CD4-positive, alpha-beta memory T cell (primary cell): ENCODE measurements at regions not wholly inside any gene's neighbourhood (a gene's known extent, or its start where the extent isn't known, plus 50 kb on each side); places are given as distances from the start of the nearest gene placed in this dataset.

Experiments used
- CTCF ChIA-PET: fragments of 350-600 bp; sonication (Branson Sonifier 250); formaldehyde crosslinking; loops from one replicate; lab custom pipeline; 2021; ENCODE audit warnings: inconsistent platforms; ENCODE audit not compliant: partially characterized antibody; lab: Charles Lee
- POLR2A ChIA-PET: fragments of 350-600 bp; sonication (Branson Sonifier 250); formaldehyde crosslinking; loops from one replicate; lab custom pipeline; 2021; ENCODE audit not compliant: partially characterized antibody; lab: Charles Lee
- DNase-seq, 5 donors: peaks; one replicate each; pipeline versions ENCODE4 v3.0.0 to v3.0.0-alpha.2; 2020 to 2022; ENCODE audit warnings: mixed read lengths in 1 of 5
- H3K27ac ChIP-seq: one replicate; pipeline ENCODE4 v1.7.0; 2013; ENCODE audit warnings: low read depth, low read length
- H3K27me3 ChIP-seq: 2 replicates; pipeline ENCODE4 v1.7.0; 2013; ENCODE audit warnings: mild to moderate bottlenecking, low read length, moderate library complexity; ENCODE audit not compliant: insufficient read depth
- H3K36me3 ChIP-seq: 2 replicates; pipeline ENCODE4 v1.7.0; 2013; ENCODE audit warnings: mild to moderate bottlenecking, low read length, moderate library complexity; ENCODE audit not compliant: insufficient read depth
- H3K4me1 ChIP-seq: 2 replicates; pipeline ENCODE4 v1.7.0; 2013; ENCODE audit warnings: mild to moderate bottlenecking, low read length, moderate library complexity; ENCODE audit not compliant: insufficient read depth
- H3K4me3 ChIP-seq, 2 donors: one replicate each; pipeline ENCODE4 v1.7.0; 2013; ENCODE audit warnings: low read length in 2 of 2, mild to moderate bottlenecking in 1 of 2
- H3K9me3 ChIP-seq, 2 donors: one replicate each; pipeline ENCODE4 v1.7.0; 2013; ENCODE audit warnings: low read length in 2 of 2, control low read depth in 1 of 2; ENCODE audit not compliant: control insufficient read depth in 1 of 2
- H3K27ac Mint-ChIP-seq, 7 donors: one replicate each; pipeline ENCODE4 v1.8.0; 2020 to 2021; ENCODE audit warnings: mixed read lengths in 7 of 7, mild to moderate bottlenecking in 6 of 7, inconsistent platforms in 3 of 7, moderate library complexity in 3 of 7
- H3K27me3 Mint-ChIP-seq, 2 donors: one replicate each; pipeline ENCODE4 v1.8.0; 2020 to 2021; ENCODE audit warnings: mixed read lengths in 2 of 2
- H3K36me3 Mint-ChIP-seq, 2 donors: one replicate each; pipeline ENCODE4 v1.8.0; 2020 to 2021; ENCODE audit warnings: mixed read lengths in 2 of 2, inconsistent platforms in 1 of 2, mild to moderate bottlenecking in 1 of 2
- H3K4me1 Mint-ChIP-seq, 4 donors: one replicate each; pipeline ENCODE4 v1.8.0; 2020 to 2021; ENCODE audit warnings: mixed read lengths in 4 of 4, mild to moderate bottlenecking in 1 of 4
- H3K4me3 Mint-ChIP-seq, 8 donors: one replicate each; pipeline ENCODE4 v1.8.0; 2020 to 2021; ENCODE audit warnings: mixed read lengths in 8 of 8, mild to moderate bottlenecking in 7 of 8, moderate library complexity in 6 of 8, inconsistent platforms in 3 of 8
- H3K9me3 Mint-ChIP-seq, 8 donors: one replicate each; pipeline ENCODE4 v1.8.0; 2020 to 2021; ENCODE audit warnings: mixed read lengths in 8 of 8, mild to moderate bottlenecking in 5 of 8, inconsistent platforms in 3 of 8, moderate library complexity in 1 of 8
- intact Hi-C: fragments of 100-400 bp; cut with micrococcal nuclease; formaldehyde crosslinking; loops from one replicate; pipeline ENCODE4 v1.15.1; 2023

DNA sequence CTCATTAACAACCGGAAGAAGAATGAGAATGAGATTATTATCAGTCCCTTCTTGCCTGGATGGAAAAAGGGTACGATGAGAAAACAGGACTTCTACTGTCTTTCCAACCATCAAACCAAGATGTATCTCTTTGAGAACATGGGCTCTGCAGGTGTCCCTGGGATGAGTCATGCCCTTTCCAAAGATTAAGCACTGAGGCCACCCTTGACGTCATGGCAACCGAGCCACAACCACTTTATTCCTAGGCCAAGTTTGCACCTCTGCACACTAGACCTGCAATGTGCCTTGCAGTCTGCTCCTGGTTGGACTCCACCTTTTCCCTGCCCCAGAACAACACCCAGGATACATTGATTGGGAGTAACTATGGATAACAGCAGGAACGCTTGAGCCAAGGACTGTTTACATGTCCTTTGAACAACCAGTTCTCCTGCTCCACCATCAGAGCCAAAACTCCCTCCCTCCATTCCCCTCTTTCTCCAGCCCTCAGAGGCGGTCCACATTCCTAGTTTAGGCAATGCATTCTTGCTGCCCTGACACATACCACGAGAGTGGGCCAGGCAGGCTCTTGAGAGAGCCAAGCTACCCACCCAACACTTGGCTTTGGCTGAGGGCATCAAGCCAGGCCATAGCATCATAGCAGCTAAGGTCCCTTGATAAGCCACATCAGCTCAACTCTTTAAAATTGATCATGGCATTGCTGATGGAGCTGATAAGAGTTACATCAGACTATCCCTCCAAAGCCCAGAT, 310.7 kb downstream of the TNS1 start:
- no peak for DNase-seq
- Histone ChIP-seq H3K9me3 (no peaks in the 10 kb centered on the region), H3K27me3 (no peaks in the 10 kb centered on the region), H3K4me3 (no peak overlapping the region), H3K36me3 (no peaks in the 10 kb centered on the region), H3K4me1 (no peaks in the 10 kb centered on the region), H3K27ac (no peak overlapping the region)
- Mint-ChIP-seq H3K4me3 (no peak overlapping the region), H3K27me3 (no peaks in the 10 kb centered on the region), H3K36me3 (peaks cover 0 to 4% of the 10 kb centered on the region in 2 donors), H3K27ac (no peak overlapping the region), H3K4me1 (no peaks in the 10 kb centered on the region), H3K9me3 (no peaks in the 10 kb centered on the region)
- CTCF ChIA-PET: no interaction called here
- POLR2A ChIA-PET: no interaction called here
- intact Hi-C loops: no loop called here

DNA sequence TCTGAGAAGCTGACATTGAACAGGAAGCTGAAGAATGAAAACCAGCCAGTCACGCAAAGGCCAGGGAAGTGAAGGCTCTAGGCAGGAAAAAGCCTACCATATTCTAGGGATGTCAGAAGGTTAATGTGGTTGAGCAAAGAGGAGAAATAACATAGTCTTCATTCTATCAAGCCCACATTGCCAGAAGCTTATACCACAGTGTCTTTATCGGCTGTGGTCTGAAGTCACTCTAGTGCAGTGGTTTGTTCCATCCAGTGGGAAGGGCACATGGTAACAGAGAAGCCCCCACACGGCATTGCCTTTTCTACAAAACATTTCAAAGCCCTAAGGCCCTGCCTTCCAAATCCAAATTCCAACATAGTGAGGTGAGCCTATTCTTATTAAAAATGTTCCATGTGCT, 311.3 kb downstream of the TNS1 start:
- Mint-ChIP-seq H3K36me3 (peaks cover 0 to 4% of the 10 kb centered on the region in 2 donors), H3K4me1 (no peaks in the 10 kb centered on the region), H3K4me3 (no peak overlapping the region), H3K27me3 (no peaks in the 10 kb centered on the region), H3K9me3 (no peaks in the 10 kb centered on the region), H3K27ac (no peak overlapping the region)
- no peaks in the 10 kb centered on the region for H3K36me3 ChIP-seq
- H3K27ac ChIP-seq: no peak overlapping the region
- H3K4me1 ChIP-seq: no peaks in the 10 kb centered on the region
- POLR2A ChIA-PET: no interaction called here
- CTCF ChIA-PET: no interaction called here
- no peaks in the 10 kb centered on the region for H3K27me3 ChIP-seq
- no peak overlapping the region for H3K4me3 ChIP-seq
- H3K9me3 ChIP-seq: no peaks in the 10 kb centered on the region
- intact Hi-C loops: no loop called here
- DNase-seq: no peak

DNA sequence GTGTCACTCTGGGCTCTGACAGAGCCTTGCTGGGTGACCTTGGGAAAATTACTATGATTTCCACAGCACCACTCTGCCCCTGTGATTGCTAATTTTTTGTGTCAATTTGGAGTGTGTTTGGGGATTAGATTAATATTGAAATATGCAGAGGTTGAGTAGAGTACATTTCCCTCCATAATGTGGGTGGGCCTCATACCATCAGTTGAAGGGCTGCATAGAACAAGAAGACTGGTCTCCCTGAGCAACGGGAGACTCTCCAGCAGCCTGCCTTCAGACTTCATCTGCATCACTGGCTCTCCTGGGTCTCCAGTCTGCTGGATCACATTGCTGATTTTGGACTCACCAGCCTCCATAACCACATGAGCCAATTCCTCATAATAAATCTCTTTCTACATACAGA, 313.7 kb downstream of the TNS1 start:
- Mint-ChIP-seq H3K4me3 (no peak overlapping the region), H3K9me3 (no peaks in the 10 kb centered on the region), H3K27ac (no peak overlapping the region), H3K27me3 (no peaks in the 10 kb centered on the region), H3K36me3 (peaks cover 0 to 4% of the 10 kb centered on the region in 2 donors), H3K4me1 (no peaks in the 10 kb centered on the region)
- Histone ChIP-seq H3K27me3 (no peaks in the 10 kb centered on the region), H3K9me3 (no peaks in the 10 kb centered on the region), H3K4me3 (no peak overlapping the region), H3K27ac (no peak overlapping the region), H3K4me1 (no peaks in the 10 kb centered on the region), H3K36me3 (no peaks in the 10 kb centered on the region)
- POLR2A ChIA-PET: no interaction called here
- intact Hi-C loops: no loop called here
- DNase-seq: no peak
- CTCF ChIA-PET: no interaction called here

DNA sequence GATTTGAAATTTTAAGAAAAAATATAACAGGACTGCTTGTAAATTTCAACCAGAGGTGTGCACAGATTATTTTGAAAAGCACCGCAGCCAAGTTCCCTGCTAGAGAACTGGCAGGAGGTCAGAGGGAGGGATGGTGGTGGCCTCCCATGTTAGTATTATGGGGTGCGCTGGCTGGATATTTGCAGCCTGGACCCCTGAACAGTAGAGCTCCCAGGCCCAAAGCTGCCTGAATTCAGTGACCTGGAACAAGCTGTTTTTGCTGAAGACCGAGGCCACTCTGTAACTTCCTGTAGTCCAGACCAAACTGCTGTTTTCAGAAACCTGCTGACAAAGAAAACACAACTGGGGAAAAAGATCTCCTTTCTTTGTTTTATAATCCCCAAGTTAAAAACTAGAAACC, 314.3 kb downstream of the TNS1 start:
- Mint-ChIP-seq H3K36me3 (peaks cover 0 to 4% of the 10 kb centered on the region in 2 donors), H3K27ac (no peak overlapping the region), H3K4me3 (no peak overlapping the region), H3K27me3 (no peaks in the 10 kb centered on the region), H3K4me1 (no peaks in the 10 kb centered on the region), H3K9me3 (no peaks in the 10 kb centered on the region)
- intact Hi-C loops: no loop called here
- Histone ChIP-seq H3K27me3 (no peaks in the 10 kb centered on the region), H3K27ac (no peak overlapping the region), H3K4me1 (no peaks in the 10 kb centered on the region), H3K36me3 (no peaks in the 10 kb centered on the region), H3K9me3 (no peaks in the 10 kb centered on the region), H3K4me3 (no peak overlapping the region)
- ChIA-PET POLR2A (no interaction called here), CTCF (no interaction called here)
- DNase-seq: no peak

DNA sequence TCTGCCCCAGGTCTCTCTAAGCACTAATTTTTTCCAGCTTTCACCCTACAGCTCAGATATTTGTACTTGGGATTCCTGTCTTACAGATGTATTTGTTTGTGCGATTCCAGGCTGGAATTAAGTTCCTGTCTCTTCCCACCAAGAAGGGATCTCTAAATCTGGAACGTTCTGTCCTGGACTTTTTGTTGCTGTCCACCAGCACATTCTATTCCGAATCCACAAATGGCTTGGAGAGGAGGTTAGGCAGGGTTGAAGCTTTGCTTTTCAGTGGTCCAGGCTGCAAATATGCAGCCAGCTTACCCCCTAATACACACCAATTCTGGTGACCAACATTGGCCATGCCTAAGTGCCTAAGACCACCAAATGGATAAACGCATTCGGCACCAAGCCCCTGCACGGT, 315.0 kb downstream of the TNS1 start:
- CTCF ChIA-PET: no interaction called here
- no peak overlapping the region for H3K27ac Mint-ChIP-seq
- Histone ChIP-seq H3K36me3 (no peaks in the 10 kb centered on the region), H3K27ac (no peak overlapping the region), H3K9me3 (no peaks in the 10 kb centered on the region), H3K4me1 (no peaks in the 10 kb centered on the region), H3K4me3 (no peak overlapping the region), H3K27me3 (no peaks in the 10 kb centered on the region)
- H3K4me3 Mint-ChIP-seq: no peak overlapping the region
- no peaks in the 10 kb centered on the region for H3K4me1 Mint-ChIP-seq
- no peaks in the 10 kb centered on the region for H3K9me3 Mint-ChIP-seq
- no peak for DNase-seq
- H3K27me3 Mint-ChIP-seq: no peaks in the 10 kb centered on the region
- POLR2A ChIA-PET: no interaction called here
- peaks cover 0 to 4% of the 10 kb centered on the region in 2 donors for H3K36me3 Mint-ChIP-seq
- intact Hi-C loops: no loop called here

DNA sequence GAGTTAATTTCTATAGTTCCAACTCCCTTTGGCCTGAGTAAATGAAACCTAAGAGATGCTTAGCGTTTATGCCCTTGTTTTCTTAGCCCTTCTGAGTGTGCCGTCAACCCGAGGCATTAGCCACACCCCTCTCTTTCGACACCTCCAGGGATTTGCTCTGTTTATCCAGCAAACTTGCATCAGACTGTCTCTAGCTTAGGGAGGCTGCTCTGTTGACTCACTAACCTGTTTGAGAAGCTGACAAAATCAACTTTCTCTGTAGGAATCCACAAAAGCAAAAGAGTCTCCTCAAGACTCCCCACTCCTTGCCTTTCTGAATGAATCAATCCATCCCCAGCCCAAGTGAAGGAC, 317.6 kb downstream of the TNS1 start:
- Histone ChIP-seq H3K9me3 (no peaks in the 10 kb centered on the region), H3K36me3 (no peaks in the 10 kb centered on the region), H3K27me3 (no peaks in the 10 kb centered on the region), H3K4me1 (no peaks in the 10 kb centered on the region), H3K4me3 (no peak overlapping the region), H3K27ac (no peak overlapping the region)
- CTCF ChIA-PET: interaction anchor here (1.4 kb wide), 1 partner anchor 35 kb away, joined by 4 read pairs; no protein-coding TSS in a partner anchor
- H3K36me3 Mint-ChIP-seq: peaks cover 0 to 10% of the 10 kb centered on the region in 2 donors
- H3K4me1 Mint-ChIP-seq: no peaks in the 10 kb centered on the region
- intact Hi-C loops: no loop called here
- no peak overlapping the region for H3K4me3 Mint-ChIP-seq
- H3K27me3 Mint-ChIP-seq: no peaks in the 10 kb centered on the region
- H3K9me3 Mint-ChIP-seq: peaks cover 0 to 10% (median 0%) of the 10 kb centered on the region in 8 donors
- no peak overlapping the region for H3K27ac Mint-ChIP-seq
- no peak for DNase-seq
- POLR2A ChIA-PET: no interaction called here

DNA sequence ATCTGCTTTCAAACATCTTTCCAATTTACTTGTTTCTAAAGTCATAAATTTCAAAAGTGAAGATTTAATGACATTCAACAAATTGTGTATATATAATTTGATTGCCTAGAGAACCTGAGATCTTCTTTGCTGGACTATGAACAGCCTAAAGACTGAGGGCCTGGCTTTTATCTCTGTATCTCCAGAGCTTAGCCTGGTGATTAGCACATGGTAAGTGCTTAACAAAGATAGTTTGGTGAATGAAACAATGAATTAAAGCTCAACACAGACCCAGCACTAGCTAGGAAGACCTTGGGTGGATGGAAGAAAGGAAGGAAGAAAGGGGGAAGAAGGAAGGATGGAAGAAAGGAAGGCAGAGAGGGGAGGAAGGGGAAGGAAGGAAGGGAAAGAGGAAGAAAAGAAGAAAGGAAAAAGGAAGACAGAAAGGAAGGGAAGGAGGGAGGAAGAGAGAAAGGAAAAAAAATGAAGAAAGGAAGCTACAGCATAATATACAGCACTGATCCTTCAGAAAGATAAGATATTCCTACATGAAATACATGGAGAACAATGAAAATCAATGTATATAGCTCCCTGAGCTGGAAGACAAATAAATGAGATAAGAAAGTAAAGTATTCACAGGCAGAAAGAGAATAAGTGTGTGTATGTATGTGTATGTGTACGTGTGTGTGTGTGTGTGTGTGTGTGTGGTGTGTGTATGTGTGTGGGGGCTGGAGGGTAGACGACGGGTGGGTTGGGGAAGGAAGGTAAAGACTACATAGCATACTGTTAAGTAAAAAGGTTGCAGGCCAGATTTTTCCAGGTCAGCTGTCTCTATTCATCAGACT, 318.2 kb downstream of the TNS1 start:
- DNase-seq: no peak
- intact Hi-C loops: no loop called here
- ChIA-PET POLR2A (no interaction called here), CTCF (interaction anchor here (0.8 to 1.4 kb wide), 2 partner anchors 31 to 34 kb away, joined by 4 read pairs; no protein-coding TSS in a partner anchor)
- no peaks in the 10 kb centered on the region for H3K9me3 ChIP-seq
- Mint-ChIP-seq H3K36me3 (peaks cover 0 to 10% of the 10 kb centered on the region in 2 donors), H3K27ac (no peak overlapping the region), H3K4me1 (no peaks in the 10 kb centered on the region), H3K9me3 (peaks cover 0 to 10% (median 0%) of the 10 kb centered on the region in 8 donors), H3K4me3 (no peak overlapping the region), H3K27me3 (no peaks in the 10 kb centered on the region)
- H3K27ac ChIP-seq: no peak overlapping the region
- no peak overlapping the region for H3K4me3 ChIP-seq
- no peaks in the 10 kb centered on the region for H3K27me3 ChIP-seq
- no peaks in the 10 kb centered on the region for H3K4me1 ChIP-seq
- H3K36me3 ChIP-seq: no peaks in the 10 kb centered on the region
